Ishikawa (cell line): ENCODE measurements at regions not wholly inside any gene's neighbourhood (a gene's known extent, or its start where the extent isn't known, plus 50 kb on each side); places are given as distances from the start of the nearest gene placed in this dataset.

Experiments used
- CEBPB ChIP-seq: IDR thresholded peaks from 2 replicates; pipeline ENCODE4 v1.6.1; 2012
- CREB1 ChIP-seq: IDR thresholded peaks from 2 replicates; pipeline ENCODE4 v1.6.1; 2012; ENCODE audit warnings: low read depth
- EGR1 ChIP-seq: IDR thresholded peaks from 2 replicates; pipeline ENCODE4 v1.6.1; 2012
- EP300 ChIP-seq: IDR thresholded peaks from 2 replicates; pipeline ENCODE4 v1.6.1; 2012; ENCODE audit warnings: borderline replicate concordance
- FOXM1 ChIP-seq: IDR thresholded peaks from 2 replicates; pipeline ENCODE4 v1.6.1; 2012; ENCODE audit warnings: low read depth, borderline replicate concordance
- MAX ChIP-seq: IDR thresholded peaks from 2 replicates; pipeline ENCODE4 v1.6.1; 2012
- NFIC ChIP-seq: IDR thresholded peaks from 2 replicates; pipeline ENCODE4 v1.6.1; 2012
- RAD21 ChIP-seq: IDR thresholded peaks from 2 replicates; pipeline ENCODE4 v1.6.1; 2012; ENCODE audit warnings: low read depth
- TAF1 ChIP-seq: IDR thresholded peaks from 2 replicates; pipeline ENCODE4 v1.6.1; 2012; ENCODE audit warnings: low read depth, mild to moderate bottlenecking
- TCF12 ChIP-seq: IDR thresholded peaks from 2 replicates; pipeline ENCODE4 v1.6.1; 2012; ENCODE audit warnings: low read depth
- TEAD4 ChIP-seq: IDR thresholded peaks from 2 replicates; pipeline ENCODE4 v1.6.1; 2012
- YY1 ChIP-seq: IDR thresholded peaks from 2 replicates; pipeline ENCODE4 v1.6.1; 2012; ENCODE audit warnings: low read depth
- ZBTB7A ChIP-seq: IDR thresholded peaks from 2 replicates; pipeline ENCODE4 v1.6.1; 2012; ENCODE audit warnings: low read depth
- TF ChIP-seq, protein P1 (sequence below): IDR thresholded peaks from 2 replicates; pipeline ENCODE4 v1.6.1; 2012; ENCODE audit warnings: low read depth, mild to moderate bottlenecking
- TF ChIP-seq, protein P2 (sequence below): IDR thresholded peaks from 2 replicates; pipeline ENCODE4 v1.6.1; 2012

DNA sequence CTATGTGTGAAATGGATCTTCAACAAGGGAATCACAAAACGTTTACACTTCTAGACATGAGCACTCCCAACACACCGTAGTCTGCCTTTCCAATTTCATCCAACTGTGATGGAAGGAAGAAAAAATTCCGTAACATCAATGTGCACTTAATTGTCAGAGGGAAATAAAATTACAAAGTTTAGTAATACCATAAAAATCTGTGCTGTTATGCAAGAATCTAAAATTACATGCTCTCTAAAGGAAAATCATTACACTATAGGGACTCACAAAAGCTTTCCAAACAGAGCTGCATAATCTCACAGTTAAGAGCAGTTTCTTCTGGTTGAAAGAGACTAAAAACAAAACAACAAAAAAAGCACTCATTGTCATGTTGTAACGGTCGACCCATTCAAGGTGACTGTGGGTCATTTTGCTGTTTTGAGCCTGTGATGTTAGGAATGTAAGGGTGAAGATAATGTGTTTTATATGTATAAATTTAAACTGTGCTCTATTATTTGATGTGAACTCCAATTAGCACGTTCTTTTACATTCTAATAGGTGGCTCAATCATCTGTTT lies 698.0 kb downstream of the TDRD15 start:
- TF ChIP-seq ZBTB7A = no peak
- TF ChIP-seq, protein P1, sequence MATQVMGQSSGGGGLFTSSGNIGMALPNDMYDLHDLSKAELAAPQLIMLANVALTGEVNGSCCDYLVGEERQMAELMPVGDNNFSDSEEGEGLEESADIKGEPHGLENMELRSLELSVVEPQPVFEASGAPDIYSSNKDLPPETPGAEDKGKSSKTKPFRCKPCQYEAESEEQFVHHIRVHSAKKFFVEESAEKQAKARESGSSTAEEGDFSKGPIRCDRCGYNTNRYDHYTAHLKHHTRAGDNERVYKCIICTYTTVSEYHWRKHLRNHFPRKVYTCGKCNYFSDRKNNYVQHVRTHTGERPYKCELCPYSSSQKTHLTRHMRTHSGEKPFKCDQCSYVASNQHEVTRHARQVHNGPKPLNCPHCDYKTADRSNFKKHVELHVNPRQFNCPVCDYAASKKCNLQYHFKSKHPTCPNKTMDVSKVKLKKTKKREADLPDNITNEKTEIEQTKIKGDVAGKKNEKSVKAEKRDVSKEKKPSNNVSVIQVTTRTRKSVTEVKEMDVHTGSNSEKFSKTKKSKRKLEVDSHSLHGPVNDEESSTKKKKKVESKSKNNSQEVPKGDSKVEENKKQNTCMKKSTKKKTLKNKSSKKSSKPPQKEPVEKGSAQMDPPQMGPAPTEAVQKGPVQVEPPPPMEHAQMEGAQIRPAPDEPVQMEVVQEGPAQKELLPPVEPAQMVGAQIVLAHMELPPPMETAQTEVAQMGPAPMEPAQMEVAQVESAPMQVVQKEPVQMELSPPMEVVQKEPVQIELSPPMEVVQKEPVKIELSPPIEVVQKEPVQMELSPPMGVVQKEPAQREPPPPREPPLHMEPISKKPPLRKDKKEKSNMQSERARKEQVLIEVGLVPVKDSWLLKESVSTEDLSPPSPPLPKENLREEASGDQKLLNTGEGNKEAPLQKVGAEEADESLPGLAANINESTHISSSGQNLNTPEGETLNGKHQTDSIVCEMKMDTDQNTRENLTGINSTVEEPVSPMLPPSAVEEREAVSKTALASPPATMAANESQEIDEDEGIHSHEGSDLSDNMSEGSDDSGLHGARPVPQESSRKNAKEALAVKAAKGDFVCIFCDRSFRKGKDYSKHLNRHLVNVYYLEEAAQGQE = no peak
- no peak for TF ChIP-seq RAD21
- no peak for TF ChIP-seq CREB1
- no peak for TF ChIP-seq FOXM1
- no peak for TF ChIP-seq MAX
- no peak for TF ChIP-seq NFIC
- TF ChIP-seq, protein P2, sequence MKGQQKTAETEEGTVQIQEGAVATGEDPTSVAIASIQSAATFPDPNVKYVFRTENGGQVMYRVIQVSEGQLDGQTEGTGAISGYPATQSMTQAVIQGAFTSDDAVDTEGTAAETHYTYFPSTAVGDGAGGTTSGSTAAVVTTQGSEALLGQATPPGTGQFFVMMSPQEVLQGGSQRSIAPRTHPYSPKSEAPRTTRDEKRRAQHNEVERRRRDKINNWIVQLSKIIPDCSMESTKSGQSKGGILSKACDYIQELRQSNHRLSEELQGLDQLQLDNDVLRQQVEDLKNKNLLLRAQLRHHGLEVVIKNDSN = no peak
- no peak for TF ChIP-seq TAF1
- no peak for TF ChIP-seq TEAD4
- TF ChIP-seq TCF12 = no peak
- no peak for TF ChIP-seq EGR1
- TF ChIP-seq CEBPB = no peak

DNA sequence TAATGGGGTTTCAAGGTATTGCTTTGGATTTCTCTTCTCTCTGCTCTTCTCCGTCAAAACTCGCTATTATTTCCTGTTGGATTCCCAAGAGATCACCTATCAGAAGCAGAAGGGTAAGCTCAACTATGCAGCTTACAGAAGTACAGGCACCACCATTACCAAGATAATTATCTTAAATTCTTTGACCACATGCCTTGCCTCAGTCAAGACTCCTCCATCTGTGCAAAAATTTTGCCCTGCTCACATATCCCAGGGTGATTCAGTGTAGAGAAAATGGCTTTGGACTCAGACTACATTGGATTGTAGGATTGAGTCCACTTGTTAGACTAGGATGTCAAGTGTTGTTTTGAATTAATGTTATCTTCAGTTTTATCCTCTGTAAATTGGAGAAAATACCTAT lies 698.7 kb downstream of the TDRD15 start:
- no peak for TF ChIP-seq FOXM1
- no peak for TF ChIP-seq MAX
- no peak for TF ChIP-seq TAF1
- TF ChIP-seq, protein P2 = no peak
- no peak for TF ChIP-seq RAD21
- no peak for TF ChIP-seq ZBTB7A
- no peak for TF ChIP-seq TEAD4
- no peak for TF ChIP-seq NFIC
- no peak for TF ChIP-seq CREB1
- TF ChIP-seq YY1 = no peak

- TF ChIP-seq TEAD4 (no peak), TCF12 (no peak), FOXM1 (no peak), EGR1 (no peak), NFIC (no peak), CEBPB (no peak), EP300 (no peak), CREB1 (no peak), YY1 (no peak), TAF1 (no peak), MAX (no peak), RAD21 (no peak), ZBTB7A (no peak)
- TF ChIP-seq, protein P2 = no peak
- TF ChIP-seq, protein P1 = no peak
Observed at GRCh38 chr2:21833767-21834166, 710.0 kb downstream of the TDRD15 start.

- no peak for TF ChIP-seq TCF12
- no peak for TF ChIP-seq MAX
- TF ChIP-seq, protein P2 = no peak
- TF ChIP-seq YY1 = no peak
- TF ChIP-seq TAF1 = no peak
- TF ChIP-seq CREB1 = no peak
- TF ChIP-seq FOXM1 = no peak
Observed at GRCh38 chr2:21836261-21836660, 712.5 kb downstream of the TDRD15 start.

GRCh38 chr2:21836719-21837118 lies 713.0 kb downstream of the TDRD15 start:
- no peak for TF ChIP-seq FOXM1
- no peak for TF ChIP-seq TEAD4
- TF ChIP-seq ZBTB7A = no peak
- TF ChIP-seq RAD21 = no peak
- TF ChIP-seq EP300 = no peak
- TF ChIP-seq CREB1 = no peak
- no peak for TF ChIP-seq EGR1
- TF ChIP-seq YY1 = no peak
- TF ChIP-seq MAX = no peak
- TF ChIP-seq NFIC = no peak
- TF ChIP-seq, protein P2 = no peak
- TF ChIP-seq CEBPB = no peak
- TF ChIP-seq, protein P1 = no peak
